Suprapubic skin (tissue), 4 donors: ENCODE measurements at regions not wholly inside any gene's neighbourhood (a gene's known extent, or its start where the extent isn't known, plus 50 kb on each side); places are given as distances from the start of the nearest gene placed in this dataset.

Experiments used
- CTCF ChIP-seq, 2 donors: fragments of 200-600 bp in 1 of 2; fragments of 450-650 bp in 1 of 2; sonication (generic) in 1 of 2; IDR thresholded peaks; one replicate each; pipeline ENCODE4 v1.5.1; 2016 to 2019; ENCODE audit warnings: antibody characterized with exemption in 2 of 2, mild to moderate bottlenecking in 1 of 2, moderate library complexity in 1 of 2
- EP300 ChIP-seq: sonication (generic); formaldehyde crosslinking; IDR thresholded peaks from one replicate; pipeline ENCODE4 v1.6.1; 2017; ENCODE audit warnings: antibody characterized with exemption
- POLR2AphosphoS5 ChIP-seq, 3 donors: sonication (generic); formaldehyde crosslinking; IDR thresholded peaks; one replicate each; pipeline ENCODE4 v1.6.1; 2017; ENCODE audit warnings: antibody characterized with exemption in 3 of 3

- TF ChIP-seq POLR2AphosphoS5 (IDR thresholded peaks at IDR 0.05) (no peak), EP300 (no peak), CTCF (IDR thresholded peaks at IDR 0.05) (no peak)
Observed at GRCh38 chr20:60808701-60809100, 443.4 kb upstream of the CDH4 start.
